NCI-H510A treated with DMSO at 0.1 percent for 48 hours (cell line): ENCODE measurements at regions not wholly inside any gene's neighbourhood (a gene's known extent, or its start where the extent isn't known, plus 50 kb on each side); places are given as distances from the start of the nearest gene placed in this dataset.

Source experiments
- DNase-seq: peaks from one replicate; lab custom pipeline; 2025; lab: John Stamatoyannopoulos, UW

DNA sequence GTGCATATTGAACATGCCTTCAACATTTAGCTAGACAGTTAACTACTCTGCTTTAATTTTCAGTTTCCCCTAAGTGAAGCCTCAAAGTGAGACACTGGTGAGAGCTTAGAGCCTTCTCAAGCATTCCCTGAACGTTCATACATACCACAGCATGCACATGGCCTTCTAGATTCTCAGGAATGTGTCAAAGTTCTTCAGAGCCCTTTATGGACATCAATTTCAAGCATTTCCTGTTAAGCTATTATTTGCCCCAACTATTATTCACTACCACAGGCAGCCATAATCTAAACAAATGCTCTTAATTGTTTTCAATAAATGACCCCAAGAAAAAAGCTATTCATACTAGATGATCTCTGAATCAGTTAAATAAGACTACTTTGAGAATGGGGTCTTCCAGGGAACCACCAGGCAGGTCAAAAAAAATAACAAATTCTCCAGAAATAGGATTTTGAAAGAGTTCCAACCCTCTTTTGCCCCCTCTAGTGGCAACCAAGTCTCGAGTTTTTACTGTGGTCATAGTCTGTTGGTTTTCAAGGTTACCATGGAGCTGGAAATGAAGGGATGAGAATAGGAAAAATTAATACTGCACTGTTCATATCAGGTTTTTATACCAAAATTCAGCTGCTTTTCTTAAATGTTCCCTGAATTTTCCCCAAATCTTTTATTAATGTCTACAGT is 235.4 kb downstream of the RAB28 start:
- no peak for DNase-seq

DNA sequence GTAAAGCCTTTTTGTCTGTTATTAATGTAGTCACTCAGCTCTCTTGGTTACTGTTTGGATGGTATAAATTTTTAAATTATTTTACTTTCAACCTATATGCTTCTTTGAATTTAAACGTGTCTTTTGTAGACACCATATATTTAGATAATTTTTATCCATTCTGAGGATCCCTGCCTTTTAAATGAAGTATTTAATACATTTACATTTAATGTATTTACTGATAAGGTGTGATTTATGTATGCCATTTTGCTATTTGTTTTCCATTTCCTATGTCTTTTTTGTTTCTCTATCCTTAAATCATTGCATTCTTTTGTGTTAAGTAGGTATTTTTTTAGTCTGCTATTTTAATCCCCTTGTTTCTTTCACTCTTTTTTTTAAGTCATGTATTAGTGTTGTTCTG is 238.0 kb downstream of the RAB28 start:
- no peak for DNase-seq

DNA sequence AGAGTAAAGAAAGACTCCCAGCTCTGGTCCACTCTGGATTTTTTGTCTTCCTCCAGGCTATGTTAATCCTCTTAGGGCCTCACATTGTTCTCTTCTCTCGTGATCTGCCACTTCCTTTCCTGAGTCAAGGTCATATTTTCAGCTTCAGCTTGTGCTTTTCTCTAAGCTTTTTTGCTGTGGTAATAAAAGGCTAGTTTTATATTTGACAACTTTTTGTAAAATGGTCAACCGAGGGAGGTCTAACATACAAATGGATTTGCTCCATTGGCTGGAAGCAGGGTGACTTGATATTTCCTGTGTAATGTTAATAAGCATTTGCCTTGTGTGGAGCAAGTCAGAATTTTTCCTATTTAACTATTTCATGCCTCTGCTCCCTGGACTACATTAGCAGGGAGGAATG is 239.7 kb downstream of the RAB28 start:
- DNase-seq: no peak

DNA sequence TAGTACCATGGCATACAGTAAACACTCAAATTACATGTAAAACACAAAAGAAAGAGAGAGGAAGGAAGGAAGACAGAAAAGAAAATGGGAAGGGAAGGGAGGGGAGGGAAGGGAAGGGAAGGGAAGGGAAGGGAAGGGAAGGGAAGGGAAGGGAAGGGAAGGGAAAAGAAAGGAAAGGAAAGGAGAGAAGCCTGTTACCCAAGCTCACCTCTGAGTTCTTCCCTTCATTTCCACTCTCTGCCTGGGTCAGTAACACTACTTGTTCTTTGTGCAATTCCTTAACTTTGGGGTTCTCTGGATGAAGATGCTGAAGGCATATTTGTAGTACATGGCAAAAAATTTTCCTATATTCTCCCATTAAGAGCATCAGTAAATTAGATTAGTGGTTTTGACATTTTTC is 241.0 kb downstream of the RAB28 start:
- DNase-seq: no peak

DNA sequence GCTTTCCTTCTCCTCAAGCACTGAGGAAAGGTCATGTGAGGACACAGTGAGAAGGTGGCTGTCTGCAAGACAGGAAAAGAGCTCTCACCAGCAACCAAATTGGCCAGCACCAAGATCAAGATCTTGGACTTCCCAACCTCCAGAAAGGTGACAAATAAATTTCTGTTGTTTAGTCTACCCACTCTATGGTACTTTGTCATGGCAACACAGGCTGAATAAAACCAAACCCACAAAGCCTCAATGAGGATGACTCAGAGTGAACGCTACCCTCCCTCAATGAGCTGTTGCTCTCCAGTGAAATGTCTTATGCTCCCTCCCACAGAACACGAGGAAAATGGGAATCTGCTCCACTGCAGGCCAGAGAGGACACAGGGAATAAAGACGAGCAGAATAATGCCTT is 244.1 kb downstream of the RAB28 start:
- no peak for DNase-seq

DNA sequence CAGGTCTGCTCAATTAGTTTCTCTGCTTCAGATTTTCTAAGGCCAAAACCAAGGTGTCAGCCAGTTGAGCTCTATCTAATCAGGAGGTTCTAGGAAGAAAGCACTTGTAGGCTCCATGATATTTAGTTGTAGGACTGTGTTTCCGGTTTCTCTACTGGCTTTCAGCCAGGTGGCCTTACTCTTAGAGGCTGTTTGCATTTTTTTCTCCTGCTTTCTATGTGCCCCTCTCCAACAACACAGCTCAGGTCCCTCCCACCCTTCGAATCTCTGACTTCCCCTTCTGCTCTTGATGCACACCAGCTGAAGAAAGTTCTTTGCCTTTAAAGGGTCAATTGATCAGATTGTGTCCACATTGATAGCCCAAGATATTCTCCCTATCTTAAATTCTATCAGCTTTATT is 245.2 kb downstream of the RAB28 start:
- DNase-seq: peak; percentile 4

DNA sequence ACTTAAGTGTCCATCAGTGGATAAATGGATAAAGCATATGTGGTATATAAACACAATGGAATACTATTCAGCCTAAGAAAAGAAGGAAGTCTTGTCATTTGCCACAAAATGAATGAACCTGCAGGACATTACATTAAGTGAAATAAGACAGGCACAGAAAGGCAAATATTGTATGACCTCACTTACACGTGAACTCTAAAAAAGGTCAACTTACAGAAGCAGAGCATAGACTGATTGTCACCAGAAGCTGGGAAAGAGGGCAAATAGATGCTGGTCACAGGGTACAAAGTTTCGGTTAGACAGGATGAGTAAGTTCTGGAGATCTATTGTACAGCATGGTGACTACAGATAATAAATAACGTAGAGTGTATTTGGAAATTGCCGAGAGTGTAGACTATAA is 247.7 kb downstream of the RAB28 start:
- DNase-seq: no peak

DNA sequence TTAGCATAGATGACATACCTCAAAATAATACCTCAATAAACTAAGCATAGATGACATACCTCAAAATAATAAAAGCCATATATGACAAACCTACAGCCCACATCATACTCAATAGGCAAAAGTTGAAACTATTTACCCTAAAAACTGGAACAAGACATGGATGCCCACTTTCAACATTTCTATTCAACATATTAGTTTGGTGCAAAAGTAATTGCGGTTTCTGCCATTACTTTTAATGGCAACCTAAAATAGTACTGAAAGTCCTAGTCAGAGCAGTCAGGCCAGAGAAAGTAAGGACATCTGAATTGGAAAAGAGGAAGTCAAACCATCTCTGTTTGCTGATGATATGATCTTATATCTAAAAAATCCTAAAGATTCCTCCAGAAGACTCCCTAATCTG is 250.4 kb downstream of the RAB28 start:
- no peak for DNase-seq

DNA sequence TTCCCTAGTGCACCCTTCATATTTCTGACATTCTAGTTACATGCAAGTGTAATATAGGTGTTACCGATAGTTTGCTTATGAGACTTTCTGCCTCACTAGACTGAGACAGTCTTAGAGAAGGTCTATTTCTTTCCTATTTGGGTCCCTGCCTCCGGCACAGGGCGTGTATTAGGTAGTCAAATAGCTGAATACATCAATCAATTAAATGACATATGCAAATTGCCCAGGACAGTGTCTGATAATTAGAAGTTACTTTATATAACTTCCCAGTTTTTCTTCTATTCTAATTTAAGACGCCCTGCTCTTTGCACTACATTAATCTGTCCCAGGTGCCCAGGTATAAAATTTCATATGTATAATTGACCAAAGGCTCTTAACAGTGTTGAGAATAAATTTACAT is 264.2 kb downstream of the RAB28 start:
- no peak for DNase-seq

DNA sequence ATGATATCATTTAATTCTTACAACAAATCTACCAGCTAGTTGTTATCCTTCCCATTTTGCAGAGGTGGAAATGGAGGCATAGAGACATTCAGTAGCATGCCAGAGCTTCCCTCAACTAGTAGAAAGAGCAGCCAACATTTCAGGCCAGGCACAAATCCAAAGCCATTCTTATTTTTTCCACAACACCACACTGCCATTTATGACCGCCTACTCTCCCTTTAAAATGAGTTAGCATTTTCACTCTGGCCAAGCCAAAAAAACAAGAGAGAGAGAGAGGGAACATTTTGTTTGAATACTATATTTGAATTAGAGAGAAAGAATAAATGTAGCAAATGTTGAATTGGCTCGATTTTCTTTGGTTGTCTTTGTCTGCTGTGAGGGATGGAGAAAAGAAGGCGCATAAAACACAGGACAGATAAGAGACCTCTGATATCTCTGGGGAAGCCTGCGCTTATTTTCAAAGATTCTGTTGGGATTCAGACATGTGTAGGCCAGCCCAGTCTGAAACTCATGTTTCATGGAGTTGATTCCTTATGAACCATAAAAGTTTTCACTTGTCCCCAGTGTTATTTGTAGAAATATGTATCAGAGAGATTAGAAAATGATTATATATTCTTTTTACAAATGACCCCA is 265.7 kb downstream of the RAB28 start:
- DNase-seq: no peak

DNA sequence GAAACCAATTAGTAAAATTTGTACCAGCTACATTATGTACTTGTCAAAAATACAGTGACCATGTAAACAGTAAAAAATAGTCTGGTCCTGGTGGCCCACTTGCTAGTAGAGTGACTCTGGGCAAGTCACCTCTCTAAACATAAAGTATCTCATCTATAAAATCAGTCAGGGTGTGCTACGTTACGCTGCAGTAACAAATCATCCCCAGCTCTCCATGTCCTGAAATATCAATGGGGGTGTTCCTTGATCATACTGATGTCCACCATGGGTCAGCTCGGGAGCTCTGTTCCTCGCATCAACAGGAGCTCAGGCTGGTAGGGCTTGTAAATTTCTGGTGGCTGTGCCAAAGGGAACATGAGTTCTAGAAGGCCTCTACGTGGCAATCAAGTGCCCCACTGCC is 268.6 kb downstream of the RAB28 start:
- DNase-seq: no peak

DNA sequence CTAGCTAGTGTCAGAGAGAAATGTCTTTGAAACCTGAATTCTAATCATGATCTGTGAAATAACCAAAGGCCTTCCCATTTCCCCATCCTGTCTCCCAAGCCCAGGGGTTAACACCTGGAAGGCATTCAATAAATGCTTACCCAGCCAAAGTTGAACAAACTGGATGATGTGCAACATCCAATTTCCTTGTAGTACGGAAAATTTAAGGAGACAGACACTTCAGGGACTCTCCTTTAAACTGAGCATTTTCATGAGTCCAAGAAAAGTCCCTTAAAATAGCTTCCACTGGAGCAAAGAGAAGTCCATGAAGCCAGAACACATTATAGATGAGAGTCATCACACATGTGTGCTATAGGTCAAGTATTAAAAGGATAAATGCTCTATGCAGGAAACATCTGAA is 271.2 kb downstream of the RAB28 start:
- no peak for DNase-seq

DNA sequence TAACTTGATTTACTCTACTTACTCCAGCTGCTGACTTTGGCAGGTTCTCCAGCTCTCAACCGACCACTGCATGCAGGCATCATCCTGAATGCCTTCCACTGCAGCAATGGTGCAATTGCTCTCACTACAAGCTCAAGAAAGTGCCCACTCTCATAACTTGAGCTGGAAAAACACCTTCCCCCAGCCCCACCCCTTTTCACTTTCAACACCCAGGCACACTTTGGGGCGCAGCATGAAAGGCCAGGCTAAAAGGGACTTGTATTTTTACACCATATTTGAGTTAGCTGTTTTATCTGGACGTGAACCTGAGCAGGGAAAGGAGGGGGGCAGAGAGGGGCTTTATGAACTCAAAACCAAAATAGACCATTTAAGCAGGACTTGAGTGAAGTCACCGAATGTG is 274.5 kb downstream of the RAB28 start:
- no peak for DNase-seq

DNA sequence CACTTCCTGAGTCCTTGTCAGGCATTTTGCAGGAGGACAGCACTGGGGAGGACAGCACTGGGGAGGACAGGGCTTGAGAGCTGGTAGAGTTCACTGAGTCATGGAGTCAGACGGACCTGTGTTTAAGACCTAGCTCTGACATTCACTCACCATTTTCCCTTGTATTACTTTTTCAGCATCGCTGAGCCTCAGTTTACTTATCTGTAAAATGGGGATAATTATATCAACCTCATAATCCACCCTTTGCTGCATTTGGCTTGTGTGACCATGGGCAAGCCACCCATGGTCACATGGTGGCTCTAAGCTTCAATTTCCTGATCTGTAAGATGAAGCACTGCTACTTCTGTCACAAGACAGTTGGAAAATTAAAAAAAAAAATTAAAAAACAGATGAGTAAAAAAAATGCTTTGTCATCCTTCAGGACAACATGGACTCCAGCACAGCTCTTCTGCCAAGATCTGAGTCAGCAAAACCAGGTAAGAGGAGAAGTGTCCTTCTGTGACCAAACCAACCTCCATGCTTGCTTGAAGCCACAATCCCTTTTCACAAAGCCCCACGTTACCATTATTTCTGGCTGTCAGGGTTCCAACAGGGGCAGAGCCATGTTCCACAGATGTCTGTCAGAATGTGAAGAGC is 275.5 kb downstream of the RAB28 start:
- no peak for DNase-seq

DNA sequence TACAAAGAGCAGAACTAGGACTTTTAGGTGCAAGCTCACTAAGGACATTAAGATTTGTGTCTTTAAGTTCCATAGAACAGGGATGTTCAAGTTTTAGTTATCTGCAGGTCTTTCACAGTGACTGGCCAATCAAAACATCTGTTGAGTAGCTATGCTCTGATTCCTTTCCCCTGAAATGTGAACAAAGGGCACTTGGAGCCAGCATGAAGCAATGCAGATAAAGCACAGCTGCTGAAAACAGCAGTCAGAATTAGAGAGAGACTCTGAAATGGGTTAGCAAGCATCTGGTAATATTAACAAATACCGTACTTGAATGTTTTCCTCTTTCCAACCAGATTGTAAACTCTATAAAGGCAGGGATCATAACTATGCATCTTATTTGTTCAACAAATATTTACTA is 276.9 kb downstream of the RAB28 start:
- DNase-seq: no peak

DNA sequence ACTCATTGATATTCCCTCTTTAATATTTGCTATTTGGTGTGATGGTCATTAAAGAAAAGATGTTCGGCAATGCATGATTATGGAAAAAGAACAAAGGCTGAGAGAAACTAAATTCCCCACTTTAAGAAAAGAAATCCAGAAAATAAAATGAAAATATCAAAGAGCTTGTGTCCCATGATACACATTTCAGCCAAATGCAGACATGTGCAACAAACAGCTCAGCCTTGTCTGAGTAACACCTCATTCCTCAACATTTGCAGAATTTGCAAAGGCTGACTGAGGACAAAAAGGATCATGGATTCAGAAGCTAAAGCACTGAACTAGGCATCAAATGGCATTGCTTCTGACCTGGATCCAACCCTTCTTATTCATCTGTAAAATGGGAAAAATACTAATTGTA is 281.0 kb downstream of the RAB28 start:
- no peak for DNase-seq

DNA sequence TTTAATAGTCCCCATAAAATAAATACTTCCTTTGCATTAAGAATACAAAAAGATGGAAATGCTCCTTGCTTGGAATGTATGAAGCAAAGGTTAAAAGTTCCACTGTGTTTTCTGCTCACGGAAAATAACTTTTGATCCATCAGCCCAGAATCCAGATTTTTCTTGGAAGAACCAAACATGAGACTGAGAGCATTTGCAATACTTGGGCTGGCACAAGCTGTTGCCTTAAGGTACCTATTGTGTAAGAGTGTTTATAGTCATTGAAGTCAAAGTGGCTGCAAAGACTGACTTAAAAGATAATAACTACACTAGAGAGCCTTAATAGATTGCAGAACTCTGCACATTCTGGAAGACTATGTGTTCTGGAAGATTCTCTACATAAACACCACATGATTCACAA is 281.4 kb downstream of the RAB28 start:
- no peak for DNase-seq

DNA sequence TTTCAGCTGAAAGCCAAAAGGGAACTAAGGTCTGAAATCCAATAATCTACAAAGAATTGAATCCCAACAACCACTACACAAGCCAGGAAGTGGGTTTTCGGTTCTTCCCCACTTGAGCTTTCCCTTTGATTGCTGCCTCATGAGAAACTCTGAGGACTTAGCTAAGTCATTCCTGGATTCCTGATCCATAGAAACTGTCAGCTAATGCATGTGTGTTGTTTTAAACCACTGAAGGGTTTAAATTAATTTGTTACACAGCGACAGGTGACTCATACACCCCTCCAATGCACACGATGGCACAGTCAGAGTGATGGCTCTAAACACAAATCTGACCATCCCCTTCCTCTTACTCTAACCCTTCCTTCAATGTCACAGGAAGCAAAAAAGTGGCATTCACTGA is 282.9 kb downstream of the RAB28 start:
- no peak for DNase-seq

DNA sequence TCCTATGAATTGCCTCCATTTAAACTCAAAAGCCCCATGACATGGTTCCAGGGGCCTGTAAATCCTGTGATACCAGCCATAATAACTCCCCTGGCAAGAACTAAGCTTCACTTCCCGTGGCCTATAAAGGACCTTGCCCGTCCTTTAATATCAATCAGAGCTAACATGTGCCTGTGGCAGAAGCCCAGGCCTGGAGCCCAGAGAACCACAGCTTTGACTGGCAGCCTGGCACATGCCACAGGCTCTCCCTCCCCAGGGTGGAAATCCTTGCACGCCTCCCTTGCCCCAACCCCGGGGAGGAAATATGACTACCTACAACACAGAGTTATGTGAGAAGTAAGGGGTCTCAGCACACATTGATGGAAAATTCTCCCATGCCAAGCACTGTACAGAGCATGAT is 287.4 kb downstream of the RAB28 start:
- DNase-seq: no peak

DNA sequence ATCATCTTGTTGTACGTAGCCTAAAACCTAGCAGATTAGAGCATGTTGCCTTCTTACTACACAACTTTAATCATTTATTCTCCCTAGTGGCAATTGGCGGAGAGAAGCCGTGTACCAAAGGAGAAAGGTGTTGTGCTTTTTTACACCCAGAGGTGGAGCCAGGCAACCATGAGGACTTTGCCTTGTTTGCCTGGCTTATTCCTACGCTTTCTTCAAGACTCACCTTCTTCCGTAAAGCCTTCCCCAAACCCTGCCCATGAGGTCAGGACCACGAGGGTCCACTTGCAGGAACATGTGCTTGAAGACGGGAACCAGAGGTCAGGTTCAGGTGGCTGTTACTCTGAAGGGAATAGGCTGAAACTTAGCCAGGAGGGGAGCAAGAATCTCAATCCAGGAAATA is 290.5 kb downstream of the RAB28 start:
- DNase-seq: no peak

DNA sequence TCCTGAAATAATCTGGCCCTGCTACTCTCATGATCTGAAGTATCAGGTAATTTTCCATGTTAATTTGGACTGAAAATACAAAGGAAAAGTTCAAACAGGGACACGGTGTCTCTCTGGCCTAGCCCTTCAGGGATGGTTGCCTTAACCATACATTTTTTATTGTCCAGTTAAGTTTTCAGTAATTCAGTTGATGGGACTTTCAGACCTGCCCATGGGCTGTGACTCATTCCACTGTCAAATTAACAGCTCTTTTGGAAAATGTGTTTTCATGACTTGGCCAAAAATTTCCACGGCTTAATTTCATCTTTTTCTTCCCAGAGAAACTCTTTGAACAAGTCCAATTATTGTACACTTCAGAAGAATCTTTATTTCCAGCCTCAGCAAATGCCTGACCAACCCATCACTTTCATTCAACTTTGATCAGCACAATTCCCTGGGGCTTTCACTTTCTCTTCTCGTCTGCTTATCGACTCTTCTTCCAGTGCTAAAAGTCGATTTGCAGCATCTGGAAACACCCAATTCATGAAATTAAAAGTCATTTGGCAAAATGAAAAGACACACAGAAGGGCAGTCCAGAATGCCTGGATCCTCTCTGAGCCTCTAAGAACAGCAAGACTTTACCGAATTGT is 293.9 kb downstream of the RAB28 start:
- DNase-seq: no peak

DNA sequence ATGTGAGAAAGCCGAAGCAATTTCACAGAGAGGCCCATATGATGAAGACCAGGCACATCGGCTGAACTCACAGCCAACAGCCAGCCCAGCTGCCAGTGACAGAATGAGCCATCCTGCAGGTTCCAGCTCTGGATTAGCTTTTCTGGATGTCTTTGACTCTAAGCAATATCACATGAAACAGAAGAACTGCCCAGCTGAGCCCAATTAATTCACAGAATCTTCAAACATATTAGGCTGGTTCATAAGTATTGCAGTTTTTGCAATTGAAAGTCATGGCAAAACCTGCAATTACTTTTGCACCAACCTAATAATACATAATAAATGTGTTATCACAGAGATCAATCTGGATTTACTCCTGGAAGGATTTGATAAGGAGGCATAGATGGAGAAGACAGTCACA is 299.9 kb downstream of the RAB28 start:
- DNase-seq: no peak

DNA sequence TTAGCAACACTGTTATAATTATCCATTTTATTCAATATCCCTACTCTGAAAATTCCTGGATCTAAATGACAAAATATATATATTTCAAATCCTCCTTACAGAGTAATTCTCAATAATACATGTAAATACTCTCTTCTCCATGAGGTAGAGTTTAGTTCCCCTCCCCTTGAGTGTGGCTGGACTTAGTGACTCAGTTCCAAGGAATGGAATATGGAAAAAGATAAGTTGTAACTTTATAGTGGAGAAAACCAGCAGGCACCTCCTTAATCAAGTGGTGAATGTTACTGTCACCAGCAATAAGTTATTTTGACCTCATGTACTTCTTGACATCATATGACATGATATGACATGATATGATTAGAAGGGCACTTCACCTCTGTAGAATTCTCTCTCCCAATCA is 302.0 kb downstream of the RAB28 start:
- no peak for DNase-seq
